Astrocyte (in vitro differentiated cells and primary cell): ENCODE measurements at regions not wholly inside any gene's neighbourhood (a gene's known extent, or its start where the extent isn't known, plus 50 kb on each side); places are given as distances from the start of the nearest gene placed in this dataset.

Source experiments
- EZH2 ChIP-seq: IDR thresholded peaks from 2 replicates; pipeline ENCODE4 v1.6.1; 2012; ENCODE audit warnings: mild to moderate bottlenecking, low read length, inconsistent platforms; ENCODE audit not compliant: insufficient read depth
- TF ChIP-seq, protein P1 (sequence below): IDR thresholded peaks from 2 replicates; pipeline ENCODE4 v1.5.1; 2011; ENCODE audit warnings: low read depth, mild to moderate bottlenecking, inconsistent platforms, low read length, moderate library complexity; ENCODE audit not compliant: insufficient read depth

DNA sequence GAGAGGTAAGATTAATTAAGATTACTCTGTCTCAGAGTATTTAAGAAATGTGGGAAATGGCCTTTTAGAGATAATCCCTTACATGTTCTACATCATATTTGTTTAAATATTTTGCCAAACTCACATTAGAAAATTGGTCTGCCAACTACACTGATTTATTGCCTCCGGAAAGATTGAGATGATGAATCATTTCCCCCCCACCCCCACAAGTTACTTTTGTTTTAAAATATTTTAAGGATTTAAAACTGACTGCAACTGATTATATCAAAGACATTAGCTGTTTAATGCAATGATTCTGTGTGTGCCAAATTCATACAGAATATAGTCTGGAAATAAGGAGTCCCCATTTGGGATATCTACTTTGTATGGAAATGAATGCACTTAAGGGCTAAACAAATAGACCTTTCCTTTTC, 674.4 kb downstream of the PRR16 start:
- TF ChIP-seq, protein P1, sequence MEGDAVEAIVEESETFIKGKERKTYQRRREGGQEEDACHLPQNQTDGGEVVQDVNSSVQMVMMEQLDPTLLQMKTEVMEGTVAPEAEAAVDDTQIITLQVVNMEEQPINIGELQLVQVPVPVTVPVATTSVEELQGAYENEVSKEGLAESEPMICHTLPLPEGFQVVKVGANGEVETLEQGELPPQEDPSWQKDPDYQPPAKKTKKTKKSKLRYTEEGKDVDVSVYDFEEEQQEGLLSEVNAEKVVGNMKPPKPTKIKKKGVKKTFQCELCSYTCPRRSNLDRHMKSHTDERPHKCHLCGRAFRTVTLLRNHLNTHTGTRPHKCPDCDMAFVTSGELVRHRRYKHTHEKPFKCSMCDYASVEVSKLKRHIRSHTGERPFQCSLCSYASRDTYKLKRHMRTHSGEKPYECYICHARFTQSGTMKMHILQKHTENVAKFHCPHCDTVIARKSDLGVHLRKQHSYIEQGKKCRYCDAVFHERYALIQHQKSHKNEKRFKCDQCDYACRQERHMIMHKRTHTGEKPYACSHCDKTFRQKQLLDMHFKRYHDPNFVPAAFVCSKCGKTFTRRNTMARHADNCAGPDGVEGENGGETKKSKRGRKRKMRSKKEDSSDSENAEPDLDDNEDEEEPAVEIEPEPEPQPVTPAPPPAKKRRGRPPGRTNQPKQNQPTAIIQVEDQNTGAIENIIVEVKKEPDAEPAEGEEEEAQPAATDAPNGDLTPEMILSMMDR: no peak
- no peak for TF ChIP-seq EZH2
